OCI-LY7 (cell line): ENCODE measurements at regions not wholly inside any gene's neighbourhood (a gene's known extent, or its start where the extent isn't known, plus 50 kb on each side); places are given as distances from the start of the nearest gene placed in this dataset.

ENCODE experiments used
- BruUV-seq: library from RNA; stranded (reverse); fragments of 400-500 nt; replicated peaks from 2 replicates; lab custom pipeline; 2021; lab: Mats Ljungman, UMichigan
- CTCF ChIA-PET: fragments of 300-600 bp; sonication (Branson Sonifier 250); formaldehyde crosslinking; loops from one replicate; lab custom pipeline; 2022; ENCODE audit warnings: antibody characterized with exemption; ENCODE audit not compliant: unreplicated experiment; lab: Charles Lee
- POLR2A ChIA-PET: fragments of 300-600 bp; sonication (Branson Sonifier 250); formaldehyde crosslinking; loops from one replicate; lab custom pipeline; 2022; ENCODE audit warnings: antibody characterized with exemption; lab: Charles Lee
- DNase-seq: peaks from one replicate; pipeline ENCODE4 v3.0.0-alpha.2; 2015; ENCODE audit warnings: low spot score
- H2AFZ ChIP-seq: fragments of 200-600 bp; sonication (generic), shearing (Covaris generic); 2 replicates; pipeline ENCODE4 v1.6.1; 2014; ENCODE audit warnings: mild to moderate bottlenecking, antibody characterized with exemption, low read length, moderate library complexity
- H3K27ac ChIP-seq: fragments of 200-600 bp; sonication (generic); 2 replicates; pipeline ENCODE4 v1.5.1; 2014; ENCODE audit warnings: mixed run types, low read depth, mild to moderate bottlenecking, moderate library complexity, low read length, inconsistent platforms; ENCODE audit not compliant: poor library complexity, severe bottlenecking
- H3K36me3 ChIP-seq: fragments of 200-600 bp; sonication (generic); 2 replicates; pipeline ENCODE4 v1.6.1; 2014; ENCODE audit warnings: mild to moderate bottlenecking, antibody characterized with exemption, low read length, moderate library complexity, mixed read lengths; ENCODE audit not compliant: insufficient read depth
- H3K4me1 ChIP-seq: fragments of 200-600 bp; sonication (generic); 2 replicates; pipeline ENCODE4 v1.5.1; 2014; ENCODE audit warnings: mild to moderate bottlenecking, low read length; ENCODE audit not compliant: insufficient read depth, poor library complexity, severe bottlenecking
- H3K4me2 ChIP-seq: fragments of 200-600 bp; sonication (generic); 2 replicates; pipeline ENCODE4 v1.6.1; 2014; ENCODE audit warnings: mild to moderate bottlenecking, low read length
- H3K4me3 ChIP-seq: fragments of 200-600 bp; sonication (generic); 2 replicates; pipeline ENCODE4 v1.5.1; 2014; ENCODE audit warnings: mild to moderate bottlenecking, low read depth, low read length; ENCODE audit not compliant: poor library complexity, severe bottlenecking
- H3K79me2 ChIP-seq: fragments of 200-600 bp; sonication (generic); 2 replicates; pipeline ENCODE4 v1.6.1; 2016; ENCODE audit warnings: low read depth, mild to moderate bottlenecking, low read length, moderate library complexity, mixed read lengths; ENCODE audit not compliant: insufficient read depth
- H3K9me2 ChIP-seq: fragments of 200-600 bp; sonication (generic); 2 replicates; pipeline ENCODE4 v1.6.1; 2016; ENCODE audit warnings: mild to moderate bottlenecking, low read length, mixed read lengths; ENCODE audit not compliant: insufficient read depth
- H3K9me3 ChIP-seq: fragments of 200-600 bp; sonication (generic); 2 replicates; pipeline ENCODE4 v1.6.1; 2014; ENCODE audit warnings: mild to moderate bottlenecking, mixed run types, low read length, mixed read lengths
- H4K20me1 ChIP-seq: fragments of 200-600 bp; sonication (generic); 2 replicates; pipeline ENCODE4 v1.6.1; 2014; ENCODE audit warnings: mild to moderate bottlenecking, antibody characterized with exemption, low read length, moderate library complexity, mixed read lengths; ENCODE audit not compliant: insufficient read depth
- EZH2phosphoT487 ChIP-seq: fragments of 200-600 bp; sonication (generic); IDR thresholded peaks from 2 replicates; pipeline ENCODE4 v1.6.1; 2018; ENCODE audit warnings: low read depth, borderline replicate concordance, mild to moderate bottlenecking, mixed run types, antibody characterized with exemption, low read length, moderate library complexity, mixed read lengths
- intact Hi-C: fragments of 100-400 bp; cut with micrococcal nuclease; formaldehyde crosslinking; loops from one replicate; pipeline ENCODE4 v1.10.0; 2022; ENCODE audit not compliant: unreplicated experiment
- TF ChIP-seq, protein P1 (sequence below): fragments of 200-600 bp; sonication (generic); conservative IDR thresholded peaks from 2 replicates; pipeline ENCODE4 v1.5.1; 2014; ENCODE audit warnings: mild to moderate bottlenecking, antibody characterized with exemption, low read length, moderate library complexity, mixed read lengths

DNA sequence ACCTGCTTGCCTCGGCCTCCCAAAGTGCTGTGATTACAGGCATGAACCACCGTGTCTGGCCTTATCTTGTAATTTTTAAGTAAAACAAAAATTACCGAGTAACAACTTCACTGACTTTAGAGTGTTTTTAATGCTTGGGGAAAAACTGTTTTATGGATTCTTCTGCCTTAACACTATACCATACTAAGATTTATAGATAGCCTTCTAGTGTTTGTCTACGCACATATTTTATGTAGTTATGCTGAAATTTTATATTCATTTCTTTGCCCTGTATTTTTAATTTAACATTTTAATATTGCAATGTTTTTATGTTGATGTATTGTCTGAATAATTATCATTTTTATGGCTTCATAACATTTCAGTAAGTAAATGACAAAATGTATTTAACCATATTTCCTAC lies 96.4 kb upstream of the FTMT start:
- Histone ChIP-seq H3K9me3 (no peaks in the 10 kb centered on the region), H3K36me3 (no peaks in the 10 kb centered on the region), H2AFZ (no peak overlapping the region), H3K27ac (no peak overlapping the region), H3K4me2 (no peak overlapping the region), H3K4me3 (no peak overlapping the region), H3K9me2 (no peaks in the 10 kb centered on the region), H4K20me1 (no peaks in the 10 kb centered on the region), H3K4me1 (no peaks in the 10 kb centered on the region), H3K79me2 (no peaks in the 10 kb centered on the region)
- POLR2A ChIA-PET, result no interaction called here
- no peak for DNase-seq
- BruUV-seq, result no TSS peak
- no peak for TF ChIP-seq EZH2phosphoT487
- TF ChIP-seq, protein P1, sequence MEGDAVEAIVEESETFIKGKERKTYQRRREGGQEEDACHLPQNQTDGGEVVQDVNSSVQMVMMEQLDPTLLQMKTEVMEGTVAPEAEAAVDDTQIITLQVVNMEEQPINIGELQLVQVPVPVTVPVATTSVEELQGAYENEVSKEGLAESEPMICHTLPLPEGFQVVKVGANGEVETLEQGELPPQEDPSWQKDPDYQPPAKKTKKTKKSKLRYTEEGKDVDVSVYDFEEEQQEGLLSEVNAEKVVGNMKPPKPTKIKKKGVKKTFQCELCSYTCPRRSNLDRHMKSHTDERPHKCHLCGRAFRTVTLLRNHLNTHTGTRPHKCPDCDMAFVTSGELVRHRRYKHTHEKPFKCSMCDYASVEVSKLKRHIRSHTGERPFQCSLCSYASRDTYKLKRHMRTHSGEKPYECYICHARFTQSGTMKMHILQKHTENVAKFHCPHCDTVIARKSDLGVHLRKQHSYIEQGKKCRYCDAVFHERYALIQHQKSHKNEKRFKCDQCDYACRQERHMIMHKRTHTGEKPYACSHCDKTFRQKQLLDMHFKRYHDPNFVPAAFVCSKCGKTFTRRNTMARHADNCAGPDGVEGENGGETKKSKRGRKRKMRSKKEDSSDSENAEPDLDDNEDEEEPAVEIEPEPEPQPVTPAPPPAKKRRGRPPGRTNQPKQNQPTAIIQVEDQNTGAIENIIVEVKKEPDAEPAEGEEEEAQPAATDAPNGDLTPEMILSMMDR, result no peak
- CTCF ChIA-PET, result no interaction called here
- intact Hi-C loops, result no loop called here

DNA sequence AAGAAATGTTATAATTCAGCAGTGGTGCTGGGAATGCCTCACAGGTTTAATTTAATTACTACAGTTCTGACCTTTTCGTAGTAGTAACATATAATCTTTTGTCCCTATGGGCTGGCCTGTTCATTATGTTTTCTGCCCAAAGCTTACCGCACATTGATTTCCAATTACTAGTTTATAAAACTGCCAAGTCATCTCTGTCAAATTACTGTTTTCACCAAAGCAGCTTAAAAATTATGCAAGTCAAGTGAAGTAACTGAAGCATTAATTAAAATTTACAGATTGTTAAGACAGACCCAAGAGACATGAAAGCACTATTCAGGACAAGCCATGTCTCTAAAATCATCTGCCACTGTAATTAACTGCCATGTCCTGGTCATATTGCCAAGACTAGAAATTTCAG lies 93.9 kb upstream of the FTMT start:
- Histone ChIP-seq H2AFZ (no peak overlapping the region), H3K4me3 (no peak overlapping the region), H3K9me2 (no peaks in the 10 kb centered on the region), H3K79me2 (no peaks in the 10 kb centered on the region), H3K36me3 (no peaks in the 10 kb centered on the region), H3K4me1 (no peaks in the 10 kb centered on the region), H4K20me1 (no peaks in the 10 kb centered on the region), H3K27ac (no peak overlapping the region), H3K4me2 (no peak overlapping the region), H3K9me3 (no peaks in the 10 kb centered on the region)
- no peak for DNase-seq
- intact Hi-C loops, result no loop called here
- ChIA-PET CTCF (no interaction called here), POLR2A (no interaction called here)
- BruUV-seq, result no TSS peak
- no peak for TF ChIP-seq EZH2phosphoT487

DNA sequence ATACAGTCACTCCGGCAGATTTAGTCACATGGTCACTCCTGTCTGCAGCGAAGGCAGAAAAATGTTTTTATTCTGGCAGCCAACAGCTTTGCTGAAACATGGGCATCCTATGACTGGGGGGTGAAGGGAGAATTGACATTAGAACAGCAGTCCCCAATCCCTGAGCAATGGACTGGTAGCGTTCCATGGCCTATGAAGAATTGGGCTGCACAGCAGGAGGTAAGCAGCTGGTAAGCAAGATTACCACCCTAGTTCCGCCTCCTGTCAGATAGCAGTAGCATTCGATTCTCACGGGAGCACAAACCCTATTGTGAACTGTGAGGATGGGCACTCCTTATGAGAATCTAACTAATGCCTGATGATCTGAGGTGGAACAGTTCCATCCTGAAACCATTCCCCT lies 93.1 kb upstream of the FTMT start:
- Histone ChIP-seq H4K20me1 (no peaks in the 10 kb centered on the region), H3K9me3 (no peaks in the 10 kb centered on the region), H3K4me3 (no peak overlapping the region), H3K9me2 (no peaks in the 10 kb centered on the region), H3K36me3 (no peaks in the 10 kb centered on the region), H3K79me2 (no peaks in the 10 kb centered on the region), H2AFZ (no peak overlapping the region), H3K27ac (no peak overlapping the region), H3K4me2 (no peak overlapping the region), H3K4me1 (no peaks in the 10 kb centered on the region)
- BruUV-seq, result no TSS peak
- intact Hi-C loops, result no loop called here
- ChIA-PET CTCF (no interaction called here), POLR2A (no interaction called here)
- DNase-seq, result no peak
- TF ChIP-seq EZH2phosphoT487, result no peak
- TF ChIP-seq, protein P1, result no peak
